OCI-M2 (cell line): ENCODE measurements at regions not wholly inside any gene's neighbourhood (a gene's known extent, or its start where the extent isn't known, plus 50 kb on each side); places are given as distances from the start of the nearest gene placed in this dataset.

ENCODE experiments used
- DNase-seq: peaks from one replicate; lab custom pipeline; 2025; ENCODE audit not compliant: unreplicated experiment; lab: John Stamatoyannopoulos, UW

DNA sequence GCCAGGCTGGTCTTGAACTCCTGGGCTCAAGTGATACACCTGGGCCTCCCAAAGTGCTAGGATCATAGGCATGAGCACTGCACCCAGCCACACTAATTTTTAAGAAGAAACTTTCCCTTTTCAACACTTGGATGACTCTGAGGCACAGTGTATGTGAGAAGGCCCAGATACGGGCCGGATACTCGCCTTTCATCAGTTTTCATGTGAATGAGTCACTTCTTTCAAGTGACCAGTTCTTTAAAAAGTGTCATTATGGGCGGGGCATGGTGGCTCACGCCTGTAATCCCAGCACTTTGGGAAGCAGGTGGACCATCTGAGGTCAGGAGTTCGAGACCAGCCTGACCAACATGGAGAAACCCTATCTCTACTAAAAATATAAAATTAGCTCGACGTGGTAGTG, 120.8 kb downstream of the CTTN start:
- DNase-seq: no peak

- no peak for DNase-seq
These were observed 123.4 kb downstream of the CTTN start for GRCh38 chr11:70521475-70522308.

- DNase-seq: no peak
These were observed 123.9 kb downstream of the CTTN start for GRCh38 chr11:70522309-70522592.

- DNase-seq: no peak
These were observed 124.4 kb downstream of the CTTN start for GRCh38 chr11:70522593-70523311.

GRCh38 chr11:70523384-70524095, 125.2 kb downstream of the CTTN start:
- DNase-seq: no peak

- no peak for DNase-seq
These were observed 126.0 kb downstream of the CTTN start for GRCh38 chr11:70524096-70524922.

DNA sequence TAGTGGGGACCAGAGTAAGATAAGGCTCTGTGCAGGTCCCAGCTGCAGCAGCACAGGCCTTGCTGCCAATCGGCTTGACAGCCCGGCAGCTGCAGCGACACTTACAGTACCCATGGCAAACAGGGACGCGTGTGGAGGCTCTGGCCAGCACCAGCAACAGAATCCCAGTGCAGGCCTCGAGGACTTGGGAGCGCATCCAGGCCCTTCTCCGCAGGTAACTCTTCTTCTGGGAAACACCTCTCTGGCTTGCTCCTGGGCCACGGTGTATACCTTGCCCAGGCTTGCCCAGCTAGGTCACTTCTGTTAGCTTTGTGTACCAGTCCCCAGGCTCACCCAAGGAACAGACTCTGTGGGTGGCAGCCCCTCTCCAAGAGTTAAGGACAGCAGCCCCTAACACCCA, 126.7 kb downstream of the CTTN start:
- no peak for DNase-seq

- no peak for DNase-seq
These were observed 127.1 kb downstream of the CTTN start for GRCh38 chr11:70525466-70525865.

DNA sequence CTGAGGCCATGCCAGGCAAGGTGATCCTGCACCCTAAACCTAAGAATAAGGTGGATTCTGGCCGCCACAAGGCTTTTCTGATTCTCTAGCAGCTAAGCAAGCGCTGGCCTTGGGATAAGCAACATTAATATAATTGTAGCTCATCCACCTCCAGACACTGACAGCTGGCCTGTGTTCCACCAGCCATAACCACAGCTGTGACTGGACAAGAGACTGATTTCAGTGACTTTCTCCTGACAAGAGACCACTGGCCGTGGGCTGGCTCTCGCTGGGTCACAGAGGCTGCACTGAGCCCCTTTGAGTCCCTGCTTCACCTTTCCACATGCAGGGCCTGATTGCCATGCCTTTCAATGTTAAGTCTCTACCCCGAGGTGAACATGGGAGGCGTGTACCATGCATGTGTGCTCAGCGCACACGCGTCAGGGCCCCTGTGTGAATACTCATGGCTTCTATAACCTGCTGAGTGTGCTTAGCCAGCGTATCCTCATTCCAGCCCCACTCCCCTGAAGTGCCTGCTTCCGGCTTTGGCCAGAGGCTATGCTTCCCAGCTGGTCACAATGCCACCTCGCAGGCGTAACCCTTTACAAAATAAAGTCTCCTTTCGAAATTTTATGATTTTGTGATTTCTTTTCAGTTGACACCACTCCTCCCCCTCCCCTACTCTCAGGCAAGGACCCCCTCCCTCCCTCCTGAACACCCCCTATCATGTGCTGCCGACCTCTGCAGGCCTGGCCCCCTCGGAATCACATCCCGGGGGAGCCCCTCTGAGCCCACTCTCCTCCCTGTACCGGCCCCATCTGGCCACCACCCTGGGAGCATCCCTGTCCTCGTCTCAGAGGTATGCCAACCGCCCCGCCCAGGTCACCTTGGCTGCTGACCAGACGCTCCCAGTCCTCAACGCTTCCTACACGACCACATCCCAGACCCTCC, 128.1 kb downstream of the CTTN start:
- no peak for DNase-seq

- DNase-seq: no peak
These were observed 128.7 kb downstream of the CTTN start for GRCh38 chr11:70527046-70527395.

- DNase-seq: no peak
These were observed 129.2 kb downstream of the CTTN start for GRCh38 chr11:70527429-70528045.

DNA sequence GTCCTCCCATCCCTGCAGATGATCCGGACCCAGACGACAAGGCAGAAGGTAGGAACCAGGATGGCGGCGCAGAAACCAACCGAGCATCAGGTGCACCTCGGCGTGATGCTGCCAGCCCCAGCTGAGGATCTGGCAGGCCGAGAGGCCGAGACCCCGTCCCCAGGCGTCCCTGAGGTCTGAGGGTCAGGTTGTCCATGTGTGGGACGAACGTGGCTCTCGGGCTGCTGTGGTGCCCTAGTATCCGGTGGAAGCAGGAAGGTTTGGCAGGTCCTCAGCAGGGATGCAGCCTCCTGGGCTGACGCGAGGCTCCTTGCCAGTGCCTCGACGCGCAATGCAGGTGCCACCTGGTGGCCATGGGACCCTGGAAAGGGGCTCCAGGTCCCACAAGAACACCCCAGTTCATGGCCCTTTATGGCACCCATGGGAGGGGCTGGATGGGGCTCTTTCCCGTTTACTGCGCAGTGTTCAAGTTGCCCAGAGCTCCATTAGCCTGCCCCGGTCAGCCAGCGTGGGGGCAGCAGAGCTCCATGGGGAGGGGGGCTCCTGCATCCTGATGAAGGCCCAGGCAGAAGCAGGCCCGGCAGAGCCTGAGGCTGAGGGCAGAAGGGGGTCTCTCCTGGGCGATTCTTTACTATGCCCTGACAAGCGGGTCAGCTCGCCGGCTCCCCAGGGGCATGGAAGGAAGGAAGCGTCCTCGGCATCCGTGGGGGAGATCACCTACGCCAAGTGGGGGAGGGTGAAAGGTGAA, 129.9 kb downstream of the CTTN start:
- no peak for DNase-seq

DNA sequence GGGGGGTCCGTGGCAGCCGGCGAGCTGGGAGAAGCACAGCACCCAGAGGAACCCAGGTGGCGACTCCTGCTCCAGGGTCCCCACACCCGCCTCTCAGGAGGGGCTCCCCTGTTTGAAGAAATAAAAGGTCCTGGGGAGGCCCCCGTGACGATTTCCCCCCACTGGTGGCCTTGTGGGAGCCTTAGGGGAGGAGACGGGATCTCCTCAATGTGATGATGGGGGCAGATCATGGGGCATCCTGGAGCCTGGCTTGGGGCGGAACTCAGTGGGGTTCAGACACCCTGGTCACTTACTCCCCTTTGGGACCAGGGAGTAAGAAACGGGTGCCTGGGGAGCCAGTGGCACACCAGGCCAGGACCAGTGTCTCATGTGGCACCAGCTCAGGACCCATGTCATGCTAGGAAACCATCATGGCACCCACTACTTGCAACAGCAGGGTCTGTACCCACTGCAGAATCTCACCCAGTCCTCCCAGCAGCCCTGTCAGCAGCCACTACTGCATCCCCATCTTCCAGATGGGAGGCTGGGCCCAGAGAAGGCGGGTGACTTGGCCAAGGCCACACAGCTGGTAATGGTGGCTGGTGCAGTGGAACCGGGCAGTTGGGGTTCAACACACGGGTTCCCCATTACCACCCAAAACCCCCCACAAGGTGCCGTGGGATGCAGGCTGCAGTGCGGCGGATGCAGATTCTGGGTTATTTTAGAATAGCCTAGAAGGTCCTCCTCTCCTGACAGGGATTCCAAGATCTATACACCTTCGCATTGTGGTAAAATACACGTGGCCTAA, 130.7 kb downstream of the CTTN start:
- DNase-seq: no peak

DNA sequence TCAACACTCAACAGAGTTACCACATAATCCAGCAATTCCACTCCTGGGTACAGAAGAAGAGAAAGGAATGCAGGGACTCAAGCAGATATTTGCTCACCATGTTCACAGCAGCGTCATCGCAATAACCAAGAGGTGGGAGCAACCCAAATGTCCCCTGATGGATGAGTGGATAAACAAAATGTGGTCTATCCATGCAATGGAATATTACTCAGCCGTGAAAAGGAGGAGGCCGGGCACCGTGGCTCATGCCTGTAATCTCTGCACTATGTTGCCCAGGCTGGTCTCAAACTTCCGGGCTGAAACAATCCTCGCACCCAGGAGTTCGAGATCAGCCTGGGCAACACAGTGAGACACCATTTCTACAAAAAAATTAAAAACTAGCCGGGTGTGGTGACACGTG, 131.7 kb downstream of the CTTN start:
- no peak for DNase-seq

DNA sequence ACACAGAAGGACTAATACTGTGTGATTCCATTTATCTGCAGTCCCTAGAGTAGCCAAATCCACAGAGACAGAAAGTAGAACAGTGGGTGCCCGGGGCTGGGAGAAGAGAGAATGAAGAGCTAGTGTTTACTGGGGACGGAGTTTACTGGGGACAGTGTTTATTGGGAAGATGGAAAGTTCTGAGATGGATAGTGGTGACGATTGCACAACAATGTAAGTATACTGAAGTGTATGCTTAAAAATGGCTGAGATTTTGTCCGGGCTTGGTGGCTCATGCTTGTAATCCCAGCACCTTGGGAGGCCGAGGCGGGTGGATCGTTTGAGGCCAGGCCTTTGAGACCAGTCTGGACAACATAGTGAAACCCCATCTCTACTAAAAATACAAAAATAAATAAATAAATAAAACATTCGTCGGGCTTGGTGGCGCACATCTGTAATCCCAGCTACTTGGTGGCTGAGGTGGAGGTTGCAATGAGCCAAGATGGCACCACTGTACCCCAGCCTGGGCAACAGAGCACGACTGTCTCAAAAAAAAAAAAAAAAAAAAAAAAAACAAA, 132.4 kb downstream of the CTTN start:
- no peak for DNase-seq

- no peak for DNase-seq
These were observed 133.1 kb downstream of the CTTN start for GRCh38 chr11:70531281-70532065.

GRCh38 chr11:70532066-70532440, 133.7 kb downstream of the CTTN start:
- DNase-seq: no peak
